ENCODE measurements at regions not wholly inside any gene's neighbourhood (a gene's known extent, or its start where the extent isn't known, plus 50 kb on each side); places are given as distances from the start of the nearest gene placed in this dataset.

DNA sequence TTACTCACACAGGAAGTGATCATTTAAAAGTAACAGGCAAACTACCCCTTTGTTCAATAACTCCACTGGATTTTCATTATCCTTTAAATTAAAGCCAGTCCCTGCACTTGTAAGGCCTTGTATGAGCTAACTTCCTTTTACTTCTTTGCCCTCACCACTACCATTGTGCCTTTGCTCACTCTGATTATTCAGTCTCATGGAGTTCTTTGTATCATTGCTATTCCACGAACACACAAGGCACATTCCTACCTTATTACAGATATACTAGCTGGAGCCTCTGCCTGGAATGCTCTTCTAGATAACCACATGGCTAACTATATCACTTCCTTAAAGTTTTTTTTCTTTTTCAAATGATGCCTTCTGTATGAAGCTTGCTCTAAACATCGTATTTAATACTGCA lies 748.6 kb upstream of the HS3ST5 start:
- no peak for TF ChIP-seq CTCF (conservative IDR thresholded peaks at IDR 0.05; ENCODE audit: low read depth, low read length)
- TF ChIP-seq EZH2 (IDR thresholded peaks at IDR 0.05; ENCODE audit: borderline replicate concordance, low read depth, low read length, poor library complexity, severe bottlenecking): no peak

Measured in A673 (cell line).